ENCODE measurements at regions not wholly inside any gene's neighbourhood (a gene's known extent, or its start where the extent isn't known, plus 50 kb on each side); places are given as distances from the start of the nearest gene placed in this dataset.

DNA sequence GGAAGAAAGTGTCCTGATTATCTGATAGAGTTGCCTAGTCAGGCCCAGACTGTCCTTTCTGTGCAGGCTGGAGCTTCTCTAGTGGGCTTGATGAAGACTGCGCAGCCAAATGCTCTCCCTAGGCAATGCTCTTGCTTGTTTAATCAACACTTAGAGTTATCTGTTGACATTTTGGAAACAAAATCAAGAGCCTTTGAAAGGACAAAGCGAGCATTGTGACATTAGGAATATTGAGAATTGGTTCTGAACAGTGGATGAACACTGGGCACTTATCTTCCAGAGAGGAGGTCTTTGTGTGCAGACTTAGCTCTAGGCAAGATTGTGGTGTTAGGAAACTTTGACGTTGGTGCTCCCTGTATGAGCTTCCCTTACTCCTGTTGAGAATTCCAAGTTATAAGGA, 94.5 kb downstream of the DNTTIP2 start:
- no peak for DNase-seq (ENCODE audit: low read depth)
- H3K4me3 ChIP-seq (ENCODE audit: low read depth, low read length) = no peak overlapping the region
- TF ChIP-seq, protein P1, sequence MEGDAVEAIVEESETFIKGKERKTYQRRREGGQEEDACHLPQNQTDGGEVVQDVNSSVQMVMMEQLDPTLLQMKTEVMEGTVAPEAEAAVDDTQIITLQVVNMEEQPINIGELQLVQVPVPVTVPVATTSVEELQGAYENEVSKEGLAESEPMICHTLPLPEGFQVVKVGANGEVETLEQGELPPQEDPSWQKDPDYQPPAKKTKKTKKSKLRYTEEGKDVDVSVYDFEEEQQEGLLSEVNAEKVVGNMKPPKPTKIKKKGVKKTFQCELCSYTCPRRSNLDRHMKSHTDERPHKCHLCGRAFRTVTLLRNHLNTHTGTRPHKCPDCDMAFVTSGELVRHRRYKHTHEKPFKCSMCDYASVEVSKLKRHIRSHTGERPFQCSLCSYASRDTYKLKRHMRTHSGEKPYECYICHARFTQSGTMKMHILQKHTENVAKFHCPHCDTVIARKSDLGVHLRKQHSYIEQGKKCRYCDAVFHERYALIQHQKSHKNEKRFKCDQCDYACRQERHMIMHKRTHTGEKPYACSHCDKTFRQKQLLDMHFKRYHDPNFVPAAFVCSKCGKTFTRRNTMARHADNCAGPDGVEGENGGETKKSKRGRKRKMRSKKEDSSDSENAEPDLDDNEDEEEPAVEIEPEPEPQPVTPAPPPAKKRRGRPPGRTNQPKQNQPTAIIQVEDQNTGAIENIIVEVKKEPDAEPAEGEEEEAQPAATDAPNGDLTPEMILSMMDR (IDR thresholded peaks at IDR 0.05; ENCODE audit: low read depth, low read length, missing control alignments) = no peak

DNA sequence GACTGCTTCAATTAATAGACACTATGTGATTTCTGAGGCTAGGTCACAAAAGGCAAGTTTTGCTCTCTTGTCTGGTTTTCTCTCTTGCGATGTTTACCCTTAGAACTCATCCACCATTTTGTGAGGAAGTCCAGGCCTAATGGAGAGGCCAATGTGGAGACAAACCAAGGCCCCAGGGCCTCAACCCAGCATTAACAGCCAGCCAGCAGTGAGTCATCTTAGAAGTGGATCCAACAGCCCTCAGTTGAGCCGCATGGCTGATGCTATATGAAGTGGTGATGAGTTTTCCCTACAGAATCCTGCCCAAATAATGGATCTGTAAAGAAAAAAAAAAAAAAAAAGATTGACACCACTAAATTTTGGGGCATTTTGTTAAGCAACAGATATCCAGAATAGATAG, 95.1 kb downstream of the DNTTIP2 start:
- no peak overlapping the region for H3K4me3 ChIP-seq (ENCODE audit: low read depth, low read length)
- TF ChIP-seq, protein P1 (IDR thresholded peaks at IDR 0.05; ENCODE audit: low read depth, low read length, missing control alignments) = no peak
- no peak for DNase-seq (ENCODE audit: low read depth)

DNA sequence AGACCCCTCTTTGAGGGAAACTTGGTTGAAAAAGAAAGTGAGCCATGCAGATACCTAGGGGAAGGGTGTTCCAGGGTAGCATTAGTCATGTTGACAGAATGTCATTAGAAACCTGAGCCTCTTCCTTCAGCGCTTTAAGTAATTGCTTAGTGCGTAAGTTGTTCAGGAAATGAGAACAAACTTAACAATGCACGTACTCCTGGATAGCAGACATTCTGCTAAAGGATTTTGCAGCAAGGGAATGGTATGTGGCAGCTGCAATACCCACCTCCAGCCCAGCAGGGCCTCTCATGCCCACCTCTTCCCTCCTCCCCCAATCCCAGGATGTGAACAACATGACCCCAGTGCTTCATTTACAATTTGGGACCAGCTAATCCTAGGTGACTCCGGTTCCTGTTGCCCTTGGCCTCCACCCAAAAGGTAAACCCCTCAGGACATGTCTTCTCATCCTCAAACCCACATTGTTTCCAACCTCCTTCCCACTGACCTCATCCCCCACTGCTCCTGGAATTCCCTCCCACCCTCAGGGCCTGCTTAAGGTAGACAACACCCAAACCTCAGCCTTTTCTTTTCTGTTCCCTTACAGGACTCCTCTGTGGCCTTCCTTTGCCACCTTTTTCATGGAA, 98.0 kb upstream of the BCAR3 start:
- TF ChIP-seq, protein P1 (IDR thresholded peaks at IDR 0.05; ENCODE audit: low read depth, low read length, missing control alignments) = no peak
- DNase-seq (ENCODE audit: low read depth) = no peak
- H3K4me3 ChIP-seq (ENCODE audit: low read depth, low read length) = no peak overlapping the region

DNA sequence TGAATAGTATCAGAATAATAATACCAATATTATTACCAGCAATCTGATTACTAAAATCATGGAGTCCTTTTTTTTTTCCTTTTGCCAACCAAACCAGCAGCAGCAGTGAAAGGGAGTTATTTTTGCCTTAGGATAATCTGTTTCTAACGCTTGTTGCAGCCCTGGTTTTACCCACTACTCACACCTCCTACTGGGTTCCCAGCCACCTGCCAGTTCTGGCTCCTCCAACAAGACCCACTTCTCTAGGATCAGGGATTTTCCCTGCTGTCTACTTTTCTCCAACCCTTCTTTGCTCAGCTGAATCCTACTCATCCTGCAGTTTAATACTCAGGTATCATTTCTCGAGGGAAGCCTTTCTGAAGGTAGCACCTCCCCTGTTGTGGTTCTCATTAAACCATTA, 96.8 kb upstream of the BCAR3 start:
- H3K4me3 ChIP-seq (ENCODE audit: low read depth, low read length) = no peak overlapping the region
- DNase-seq (ENCODE audit: low read depth) = no peak
- TF ChIP-seq, protein P1 (IDR thresholded peaks at IDR 0.05; ENCODE audit: low read depth, low read length, missing control alignments) = no peak

DNA sequence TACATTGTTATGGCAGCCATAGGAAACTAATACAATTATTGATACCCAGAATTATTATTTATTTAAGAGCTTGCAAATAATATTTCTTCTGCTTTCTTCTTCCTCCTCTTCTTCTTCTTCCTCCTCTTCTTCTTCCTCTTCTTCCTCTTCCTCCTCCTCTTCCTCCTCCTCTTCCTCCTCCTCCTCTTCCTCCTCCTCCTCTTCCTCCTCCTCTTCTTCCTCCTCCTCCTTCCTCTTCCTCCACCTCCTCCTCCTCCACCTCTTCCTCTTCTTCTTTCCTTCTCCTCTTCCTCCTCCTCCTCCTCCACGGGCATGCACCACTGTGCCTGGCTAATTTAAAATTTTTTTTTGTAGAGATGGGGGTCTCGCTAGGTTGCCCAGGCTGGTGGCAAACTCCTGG, 95.6 kb upstream of the BCAR3 start:
- TF ChIP-seq, protein P1 (IDR thresholded peaks at IDR 0.05; ENCODE audit: low read depth, low read length, missing control alignments) = no peak
- DNase-seq (ENCODE audit: low read depth) = no peak
- no peak overlapping the region for H3K4me3 ChIP-seq (ENCODE audit: low read depth, low read length)

DNA sequence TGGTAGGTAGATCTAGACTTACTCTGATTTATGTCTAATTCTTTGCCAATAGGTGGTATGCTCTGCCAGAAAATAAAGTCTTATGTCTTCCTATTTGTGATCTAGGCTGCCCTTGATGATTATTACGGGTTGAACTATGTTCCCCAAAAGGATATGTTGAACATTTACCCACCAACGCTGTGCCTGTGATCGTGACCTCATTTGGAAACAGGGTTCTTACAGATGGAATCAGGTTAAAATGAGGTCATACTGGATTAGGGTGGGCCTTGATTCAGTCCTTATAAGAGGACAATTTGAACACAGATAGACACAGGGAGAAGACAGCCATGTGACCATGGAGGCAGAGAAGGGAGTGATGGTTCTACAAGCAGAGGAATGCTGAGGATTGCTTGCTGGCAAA, 95.1 kb upstream of the BCAR3 start:
- H3K4me3 ChIP-seq (ENCODE audit: low read depth, low read length) = no peak overlapping the region
- TF ChIP-seq, protein P1 (IDR thresholded peaks at IDR 0.05; ENCODE audit: low read depth, low read length, missing control alignments) = no peak
- DNase-seq (ENCODE audit: low read depth) = no peak

DNA sequence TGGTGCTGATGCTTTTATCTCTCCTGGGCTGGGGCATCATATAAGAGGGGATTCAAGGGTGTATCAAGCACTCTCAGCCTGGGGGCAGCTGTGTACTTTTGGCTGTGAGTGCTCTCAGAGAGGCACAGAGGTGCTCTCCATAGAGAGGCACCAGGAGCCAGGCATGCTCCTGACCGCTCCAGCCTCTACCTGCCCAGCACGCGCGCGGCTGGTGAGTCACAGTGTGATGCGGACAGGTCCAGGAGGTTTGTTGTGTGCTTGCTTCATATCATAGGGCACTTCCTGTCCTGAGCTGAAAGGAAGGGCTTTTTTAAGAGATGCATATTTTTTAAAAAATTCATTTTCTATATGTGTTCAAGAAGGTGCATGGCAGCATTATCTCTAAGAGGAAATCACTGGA, 93.6 kb upstream of the BCAR3 start:
- TF ChIP-seq, protein P1 (IDR thresholded peaks at IDR 0.05; ENCODE audit: low read depth, low read length, missing control alignments) = no peak
- no peak for DNase-seq (ENCODE audit: low read depth)
- H3K4me3 ChIP-seq (ENCODE audit: low read depth, low read length) = no peak overlapping the region
